Calu3 (cell line): ENCODE measurements at regions not wholly inside any gene's neighbourhood (a gene's known extent, or its start where the extent isn't known, plus 50 kb on each side); places are given as distances from the start of the nearest gene placed in this dataset.
"Not testable (repeated sequence)": the region's sequence is repeated elsewhere in the genome, so short reads cannot be mapped to it uniquely, and the experiment has no call there.

Source experiments
- BruUV-seq: library from RNA; stranded (reverse); fragments of 400-500 nt; replicated peaks from 2 replicates; lab custom pipeline; 2021; lab: Mats Ljungman, UMichigan
- CTCF ChIA-PET: fragments of 300-600 bp; sonication (Branson Sonifier 250); formaldehyde crosslinking; loops from one replicate; lab custom pipeline; 2022; ENCODE audit warnings: antibody characterized with exemption; lab: Charles Lee
- DNase-seq: peaks from one replicate; pipeline ENCODE4 v3.0.0; 2022
- H3K27ac Mint-ChIP-seq: one replicate; pipeline ENCODE4 v1.8.0; 2022; ENCODE audit warnings: mixed read lengths; ENCODE audit not compliant: unreplicated experiment
- H3K27me3 Mint-ChIP-seq: one replicate; pipeline ENCODE4 v1.8.0; 2022; ENCODE audit warnings: mixed read lengths; ENCODE audit not compliant: unreplicated experiment
- H3K36me3 Mint-ChIP-seq: one replicate; pipeline ENCODE4 v1.8.0; 2022; ENCODE audit warnings: mild to moderate bottlenecking, moderate library complexity, mixed read lengths; ENCODE audit not compliant: insufficient read depth, unreplicated experiment
- H3K4me1 Mint-ChIP-seq: one replicate; pipeline ENCODE4 v1.8.0; 2022; ENCODE audit warnings: mild to moderate bottlenecking, low read depth, mixed read lengths; ENCODE audit not compliant: unreplicated experiment
- H3K4me3 Mint-ChIP-seq: one replicate; pipeline ENCODE4 v1.8.0; 2022; ENCODE audit warnings: mild to moderate bottlenecking, low read depth, moderate library complexity, mixed read lengths; ENCODE audit not compliant: unreplicated experiment
- H3K9me3 Mint-ChIP-seq: one replicate; pipeline ENCODE4 v1.8.0; 2022; ENCODE audit warnings: low read depth, mixed read lengths; ENCODE audit not compliant: unreplicated experiment
- CTCF ChIP-seq: fragments of 200-600 bp; IDR thresholded peaks from one replicate; pipeline ENCODE4 v1.8.0; 2022; ENCODE audit warnings: antibody characterized with exemption; ENCODE audit not compliant: unreplicated experiment
- intact Hi-C: fragments of 100-400 bp; cut with micrococcal nuclease; formaldehyde crosslinking; loops from one replicate; pipeline ENCODE4 v1.10.0; 2022; ENCODE audit not compliant: unreplicated experiment

DNA sequence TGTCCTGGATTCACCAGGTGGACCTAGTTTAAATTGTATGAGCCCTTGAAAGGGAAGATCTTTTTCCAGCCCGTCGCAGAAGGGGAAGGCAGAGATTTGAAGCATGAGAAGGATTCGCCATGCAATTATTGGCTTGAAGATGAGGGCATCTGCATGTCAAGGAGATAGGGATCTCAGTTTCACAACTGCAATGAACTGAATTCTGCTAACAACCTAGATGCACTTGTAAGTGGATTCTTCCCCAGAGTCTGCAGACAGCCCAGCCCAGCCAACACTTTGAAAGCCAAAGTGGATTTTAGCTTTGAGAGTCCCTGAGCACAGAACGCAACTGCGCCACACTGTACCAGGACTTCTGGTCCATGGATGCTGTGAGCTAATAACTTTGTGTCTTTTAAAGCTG, 286.0 kb downstream of the TSN start:
- CTCF ChIA-PET, result no interaction called here
- DNase-seq, result no peak
- no peak for TF ChIP-seq CTCF
- no peak overlapping the region for H3K4me3 Mint-ChIP-seq
- H3K36me3 Mint-ChIP-seq, result no peaks in the 10 kb centered on the region
- no peak overlapping the region for H3K27ac Mint-ChIP-seq
- H3K9me3 Mint-ChIP-seq, result peaks cover 2% of the 10 kb centered on the region
- intact Hi-C loops, result no loop called here
- no peaks in the 10 kb centered on the region for H3K4me1 Mint-ChIP-seq
- peaks cover 66% of the 10 kb centered on the region for H3K27me3 Mint-ChIP-seq
- BruUV-seq, result no TSS peak

- H3K9me3 Mint-ChIP-seq, BruUV-seq, intact Hi-C loops, H3K4me1 Mint-ChIP-seq, CTCF ChIA-PET, H3K4me3 Mint-ChIP-seq, H3K36me3 Mint-ChIP-seq, H3K27ac Mint-ChIP-seq, DNase-seq: not testable (repeated sequence)
- peaks cover 31% of the 10 kb centered on the region for H3K27me3 Mint-ChIP-seq
Observed at GRCh38 chr2:122051659-122052058, 296.2 kb downstream of the TSN start.

DNA sequence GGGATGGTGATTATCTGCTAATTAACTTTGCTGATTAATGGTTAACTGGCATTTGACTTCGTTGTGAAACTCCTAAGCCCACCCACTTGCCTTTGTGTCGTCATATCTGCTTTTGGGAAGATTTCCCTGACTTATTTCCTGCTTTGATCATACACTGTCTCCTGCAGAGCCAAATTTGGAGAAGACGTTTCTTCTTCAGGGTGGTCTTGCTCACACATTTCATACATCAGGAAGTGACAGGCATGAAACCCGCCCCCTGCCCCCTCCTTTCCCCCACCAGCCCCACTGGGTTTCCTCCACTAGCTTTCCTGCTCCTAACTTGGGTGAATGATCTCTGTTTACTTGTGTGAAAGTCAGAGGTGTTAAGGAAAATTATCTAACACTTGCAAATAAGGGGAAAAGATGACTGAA, 300.1 kb downstream of the TSN start:
- DNase-seq, result no peak
- no peak overlapping the region for H3K27ac Mint-ChIP-seq
- TF ChIP-seq CTCF, result no peak
- H3K36me3 Mint-ChIP-seq, result no peaks in the 10 kb centered on the region
- peaks cover 2% of the 10 kb centered on the region for H3K9me3 Mint-ChIP-seq
- CTCF ChIA-PET, result interaction anchor here (0.6 kb wide), 1 partner anchor 1207 kb away, joined by 3 read pairs; no protein-coding TSS in a partner anchor
- no peak overlapping the region for H3K4me3 Mint-ChIP-seq
- intact Hi-C loops, result no loop called here
- H3K27me3 Mint-ChIP-seq, result peaks cover 31% of the 10 kb centered on the region
- no TSS peak for BruUV-seq
- no peaks in the 10 kb centered on the region for H3K4me1 Mint-ChIP-seq

DNA sequence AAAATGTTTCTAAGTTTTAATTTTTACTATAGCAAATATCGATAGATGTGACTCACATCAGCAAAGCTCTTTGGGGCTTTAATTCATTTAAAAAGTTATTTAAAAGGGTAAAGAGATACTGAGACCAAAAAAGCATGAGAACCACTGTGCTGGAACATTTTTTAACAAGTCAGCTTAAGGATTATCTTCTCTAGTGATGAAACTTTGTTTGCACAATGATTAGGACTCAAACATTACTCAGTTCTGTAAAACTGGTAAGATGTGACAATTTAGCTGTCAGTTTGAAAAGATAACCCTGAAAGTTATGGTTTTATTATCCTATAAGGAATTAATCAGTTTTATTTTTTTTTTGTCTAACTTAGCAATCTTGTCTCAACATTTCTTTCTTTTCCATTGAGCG, 301.4 kb downstream of the TSN start:
- Mint-ChIP-seq H3K27me3 (peaks cover 37% of the 10 kb centered on the region), H3K4me3 (no peak overlapping the region), H3K27ac (no peak overlapping the region), H3K9me3 (peaks cover 2% of the 10 kb centered on the region), H3K4me1 (no peaks in the 10 kb centered on the region), H3K36me3 (no peaks in the 10 kb centered on the region)
- CTCF ChIA-PET, result no interaction called here
- TF ChIP-seq CTCF, result no peak
- no TSS peak for BruUV-seq
- intact Hi-C loops, result no loop called here
- DNase-seq, result no peak

DNA sequence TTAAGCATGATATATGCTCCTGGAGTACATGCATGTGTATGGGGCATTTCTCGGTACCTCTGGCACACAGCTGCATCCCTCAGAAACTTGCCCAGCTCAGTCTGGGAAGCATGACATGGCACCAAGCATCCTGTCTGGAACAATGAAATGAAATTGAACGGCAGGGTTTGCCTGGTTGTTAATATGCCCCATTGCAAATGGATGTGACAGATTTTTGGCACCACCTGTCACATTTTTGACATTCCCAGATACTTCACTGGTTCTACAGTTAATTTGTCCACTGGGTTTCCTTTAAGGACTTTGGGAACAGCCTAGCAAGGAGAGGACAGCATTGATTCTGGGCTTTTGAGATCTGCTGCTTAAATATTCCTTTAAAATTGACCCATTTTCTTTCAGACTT, 305.8 kb downstream of the TSN start:
- no peak overlapping the region for H3K27ac Mint-ChIP-seq

More for the DNA sequence above, 305.8 kb downstream of the TSN start:
- Mint-ChIP-seq H3K4me3 (no peak overlapping the region), H3K27me3 (peaks cover 50% of the 10 kb centered on the region), H3K4me1 (no peaks in the 10 kb centered on the region), H3K9me3 (no peaks in the 10 kb centered on the region), H3K36me3 (no peaks in the 10 kb centered on the region)
- no peak for DNase-seq
- BruUV-seq, result no TSS peak
- no peak for TF ChIP-seq CTCF
- CTCF ChIA-PET, result no interaction called here
- intact Hi-C loops, result no loop called here
